OCI-M2 (cell line): ENCODE measurements at regions not wholly inside any gene's neighbourhood (a gene's known extent, or its start where the extent isn't known, plus 50 kb on each side); places are given as distances from the start of the nearest gene placed in this dataset.
"Not testable (repeated sequence)": the region's sequence is repeated elsewhere in the genome, so short reads cannot be mapped to it uniquely, and the experiment has no call there.

Source experiments
- DNase-seq: peaks from one replicate; lab custom pipeline; 2025; ENCODE audit not compliant: unreplicated experiment; lab: John Stamatoyannopoulos, UW

- DNase-seq = no peak
Observed at GRCh38 chr5:62138607-62139006, 167.4 kb upstream of the KIF2A start.

GRCh38 chr5:62139741-62140140 lies 166.3 kb upstream of the KIF2A start:
- DNase-seq = no peak

GRCh38 chr5:62142351-62142750 lies 163.7 kb upstream of the KIF2A start:
- DNase-seq = no peak

- no peak for DNase-seq
Observed at GRCh38 chr5:62143268-62144229, 162.5 kb upstream of the KIF2A start.

- no peak for DNase-seq
Observed at GRCh38 chr5:62144401-62145022, 161.5 kb upstream of the KIF2A start.

- no peak for DNase-seq
Observed at GRCh38 chr5:62149879-62150278, 156.1 kb upstream of the KIF2A start.

- no peak for DNase-seq
Observed at GRCh38 chr5:62152394-62153087, 153.5 kb upstream of the KIF2A start.

GRCh38 chr5:62154758-62155157 lies 151.2 kb upstream of the KIF2A start:
- no peak for DNase-seq

- no peak for DNase-seq
Observed at GRCh38 chr5:62155988-62156387, 150.0 kb upstream of the KIF2A start.

- DNase-seq = no peak
Observed at GRCh38 chr5:62167561-62168057, 138.4 kb upstream of the KIF2A start.

- no peak for DNase-seq
Observed at GRCh38 chr5:62168506-62169281, 137.3 kb upstream of the KIF2A start.

GRCh38 chr5:62178258-62178657 lies 127.7 kb upstream of the KIF2A start:
- no peak for DNase-seq

GRCh38 chr5:62182802-62183201 lies 123.2 kb upstream of the KIF2A start:
- no peak for DNase-seq

- DNase-seq = no peak
Observed at GRCh38 chr5:62183727-62184126, 122.3 kb upstream of the KIF2A start.

GRCh38 chr5:62184444-62184843 lies 121.6 kb upstream of the KIF2A start:
- DNase-seq = no peak

GRCh38 chr5:62190173-62190572 lies 115.8 kb upstream of the KIF2A start:
- no peak for DNase-seq

GRCh38 chr5:62190931-62191330 lies 115.1 kb upstream of the KIF2A start:
- no peak for DNase-seq

GRCh38 chr5:62192958-62193357 lies 113.0 kb upstream of the KIF2A start:
- no peak for DNase-seq

GRCh38 chr5:62196532-62196931 lies 109.5 kb upstream of the KIF2A start:
- DNase-seq = not testable (repeated sequence)

GRCh38 chr5:62197697-62198096 lies 108.3 kb upstream of the KIF2A start:
- no peak for DNase-seq

- DNase-seq = no peak
Observed at GRCh38 chr5:62198421-62198820, 107.6 kb upstream of the KIF2A start.
